Neuronal stem cell (in vitro differentiated cells): ENCODE measurements at regions not wholly inside any gene's neighbourhood (a gene's known extent, or its start where the extent isn't known, plus 50 kb on each side); places are given as distances from the start of the nearest gene placed in this dataset.

Experiments
- DNase-seq: peaks from one replicate; pipeline ENCODE4 v3.0.0-alpha.2; 2013; ENCODE audit warnings: low spot score
- H2AFZ ChIP-seq: one replicate; pipeline ENCODE4 v1.6.1; 2013; ENCODE audit warnings: mild to moderate bottlenecking, low read length, inconsistent platforms
- H2AK5ac ChIP-seq: 2 replicates; pipeline ENCODE4 v1.6.1; 2013; ENCODE audit warnings: low read depth, mild to moderate bottlenecking, inconsistent platforms, low read length, moderate library complexity, mixed read lengths
- H2BK120ac ChIP-seq: 2 replicates; pipeline ENCODE4 v1.6.1; 2013; ENCODE audit warnings: low read depth, mild to moderate bottlenecking, inconsistent platforms, low read length, moderate library complexity, mixed read lengths
- H2BK12ac ChIP-seq: one replicate; pipeline ENCODE4 v1.6.1; 2013; ENCODE audit warnings: low read length, inconsistent platforms
- H2BK15ac ChIP-seq: 2 replicates; pipeline ENCODE4 v1.6.1; 2013; ENCODE audit warnings: mild to moderate bottlenecking, low read length, inconsistent platforms, mixed read lengths
- H2BK5ac ChIP-seq: one replicate; pipeline ENCODE4 v1.6.1; 2013; ENCODE audit warnings: inconsistent platforms, mild to moderate bottlenecking, low read length, moderate library complexity
- H3K14ac ChIP-seq: one replicate; pipeline ENCODE4 v1.6.1; 2013; ENCODE audit warnings: low read length, inconsistent platforms
- H3K18ac ChIP-seq: 2 replicates; pipeline ENCODE4 v1.6.1; 2013; ENCODE audit warnings: low read length, inconsistent platforms
- H3K23ac ChIP-seq: 2 replicates; pipeline ENCODE4 v1.6.1; 2013; ENCODE audit warnings: low read depth, mild to moderate bottlenecking, mixed read lengths, low read length, inconsistent platforms; ENCODE audit not compliant: poor library complexity
- H3K27ac ChIP-seq: replicated peaks from 3 replicates; pipeline ENCODE4 v1.5.1; 2013; ENCODE audit warnings: low read length, inconsistent platforms
- H3K27me3 ChIP-seq, 3 experiments: 2 replicates each; pipeline ENCODE4 v1.6.1; 2013; ENCODE audit warnings: low read length in 3 of 3, mild to moderate bottlenecking in 2 of 3, inconsistent platforms in 1 of 3, low read depth in 1 of 3, mixed read lengths in 1 of 3, moderate library complexity in 1 of 3; ENCODE audit not compliant: control insufficient read depth in 3 of 3, insufficient read depth in 3 of 3
- H3K36me3 ChIP-seq, 2 donors: replicated peaks in 1 of 2; 2 replicates each; pipeline ENCODE4 v1.6.1; 2013; ENCODE audit warnings: low read length in 2 of 2; ENCODE audit not compliant: control insufficient read depth in 2 of 2, insufficient read depth in 2 of 2
- H3K4ac ChIP-seq: 2 replicates; pipeline ENCODE4 v1.6.1; 2013; ENCODE audit warnings: inconsistent platforms, mild to moderate bottlenecking, low read length, moderate library complexity
- H3K4me1 ChIP-seq, 2 donors: 1 replicate in 1 of 2; 2 replicates in 1 of 2; pipeline ENCODE4 v1.6.1; 2013; ENCODE audit warnings: low read length in 2 of 2, low read depth in 1 of 2; ENCODE audit not compliant: control insufficient read depth in 2 of 2, insufficient read depth in 1 of 2
- H3K4me2 ChIP-seq: one replicate; pipeline ENCODE4 v1.6.1; 2013; ENCODE audit warnings: mild to moderate bottlenecking, low read length, inconsistent platforms; ENCODE audit not compliant: insufficient read depth, poor library complexity, severe bottlenecking
- H3K4me3 ChIP-seq, 2 donors: 2 replicates each; pipeline ENCODE4 v1.5.1; 2013; ENCODE audit warnings: low read length in 2 of 2, mild to moderate bottlenecking in 2 of 2, inconsistent platforms in 1 of 2, moderate library complexity in 1 of 2
- H3K79me1 ChIP-seq: one replicate; pipeline ENCODE4 v1.6.1; 2013; ENCODE audit warnings: low read depth, mild to moderate bottlenecking, inconsistent platforms, low read length, moderate library complexity
- H3K9ac ChIP-seq: one replicate; pipeline ENCODE4 v1.6.1; 2013; ENCODE audit warnings: mild to moderate bottlenecking, low read depth, low read length, inconsistent platforms; ENCODE audit not compliant: poor library complexity
- H3K9me3 ChIP-seq, 2 donors: replicated peaks in 1 of 2; 2 replicates each; pipeline versions ENCODE3 to v1.6.1; 2013; ENCODE audit warnings: low read length in 2 of 2, mild to moderate bottlenecking in 2 of 2, inconsistent platforms in 1 of 2, low read depth in 1 of 2, mixed read lengths in 1 of 2, moderate library complexity in 1 of 2; ENCODE audit not compliant: control insufficient read depth in 2 of 2, insufficient read depth in 1 of 2
- H4K8ac ChIP-seq: one replicate; pipeline ENCODE4 v1.6.1; 2013; ENCODE audit warnings: low read depth, mild to moderate bottlenecking, inconsistent platforms, low read length, moderate library complexity
- H4K91ac ChIP-seq: one replicate; pipeline ENCODE4 v1.6.1; 2013; ENCODE audit warnings: low read length, low read depth, mild to moderate bottlenecking, inconsistent platforms; ENCODE audit not compliant: poor library complexity
- WGBS, 2 donors: extraction: QIAGEN DNeasy Blood & Tissue Kit; methylation state at CpG; one replicate each; pipeline ENCODE4 v1.1.7; 2013; ENCODE audit warnings: missing lambda C conversion rate in 2 of 2, mixed read lengths in 1 of 2; ENCODE audit not compliant: insufficient read length in 2 of 2, insufficient replicate concordance in 1 of 2; ENCODE audit errors: extremely low coverage in 2 of 2; 5-methylcytosine and 5-hydroxymethylcytosine counted together

DNA sequence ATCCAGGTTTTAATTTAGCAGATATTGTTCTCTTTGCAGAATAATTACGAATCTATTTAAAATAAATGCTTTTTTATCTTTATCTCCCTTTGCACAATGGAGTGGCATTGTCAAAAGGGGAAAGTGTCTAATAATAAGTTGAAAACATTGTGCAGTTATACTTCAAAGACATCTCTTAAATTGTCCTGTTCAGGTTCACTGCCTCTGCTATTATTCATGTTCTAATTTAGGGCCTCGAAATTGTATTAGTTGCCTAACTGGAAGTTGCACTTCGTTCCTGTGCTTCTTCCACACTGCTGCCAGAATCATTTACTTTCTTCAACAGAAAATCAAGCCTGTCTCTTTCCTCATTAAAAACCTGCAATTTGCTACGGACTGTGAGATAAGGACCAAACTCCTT lies 150.5 kb upstream of the SPRY1 start:
- Histone ChIP-seq H2BK15ac (no peak overlapping the region), H3K9me3 (no peaks in the 10 kb centered on the region), H3K36me3 (no peaks in the 10 kb centered on the region), H2BK120ac (no peak overlapping the region), H3K27me3 (no peaks in the 10 kb centered on the region), H3K4me2 (no peak overlapping the region), H2AFZ (no peak overlapping the region), H2BK5ac (no peak overlapping the region), H3K14ac (no peak overlapping the region), H3K4me1 (peaks cover 0 to 9% of the 10 kb centered on the region in 2 donors), H3K23ac (no peak overlapping the region), H3K4me3 (no peak overlapping the region), H3K4ac (no peak overlapping the region), H2AK5ac (no peak overlapping the region), H3K27ac (no peak overlapping the region), H3K9ac (no peak overlapping the region), H3K79me1 (no peaks in the 10 kb centered on the region), H4K8ac (no peak overlapping the region), H2BK12ac (no peak overlapping the region), H4K91ac (no peak overlapping the region), H3K18ac (no peak overlapping the region)
- DNase-seq = no peak
- no CpG with 5 or more reads among the region's 4 CpGs for WGBS, 2 donors

DNA sequence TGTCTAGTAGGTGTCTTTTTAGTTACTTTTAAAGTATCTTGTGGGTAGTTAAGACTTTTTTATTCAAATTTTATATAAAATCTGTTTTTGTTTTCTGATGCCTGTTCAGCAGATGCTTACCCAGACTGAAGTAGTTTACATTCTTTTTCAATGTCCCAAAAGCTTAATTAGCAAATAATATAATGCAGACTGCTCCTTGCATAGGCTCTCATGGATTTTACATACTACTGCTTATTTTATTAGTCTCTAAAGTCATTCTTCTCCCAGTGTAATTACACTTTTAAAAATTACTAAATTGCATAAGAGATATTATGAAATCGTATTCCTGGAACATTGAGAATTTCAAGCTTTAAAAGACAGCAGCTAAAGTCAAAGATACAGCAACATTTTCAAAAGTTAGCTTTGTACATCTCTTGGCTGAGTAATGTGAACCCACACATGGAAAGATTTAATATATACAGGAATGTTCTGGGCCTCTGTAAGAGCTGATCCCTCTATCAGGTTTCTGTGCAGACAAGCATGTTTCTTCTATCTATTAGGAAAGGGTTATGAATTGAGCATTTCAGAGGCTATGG lies 148.4 kb upstream of the SPRY1 start:
- DNase-seq = no peak
- H2AK5ac ChIP-seq = no peak overlapping the region
- no peaks in the 10 kb centered on the region for H3K9me3 ChIP-seq
- H3K36me3 ChIP-seq = no peaks in the 10 kb centered on the region
- no peak overlapping the region for H4K8ac ChIP-seq
- no peaks in the 10 kb centered on the region for H3K79me1 ChIP-seq
- no peak overlapping the region for H2BK15ac ChIP-seq
- H3K18ac ChIP-seq = no peak overlapping the region
- H3K27ac ChIP-seq = no peak overlapping the region
- no peak overlapping the region for H2BK120ac ChIP-seq
- H3K4me3 ChIP-seq = no peak overlapping the region
- H3K4ac ChIP-seq = no peak overlapping the region
- H2AFZ ChIP-seq = no peak overlapping the region
- H2BK12ac ChIP-seq = no peak overlapping the region
- no CpG with 5 or more reads among the region's 1 CpG for WGBS, 2 donors
- H3K4me2 ChIP-seq = no peak overlapping the region
- H3K23ac ChIP-seq = no peak overlapping the region
- no peaks in the 10 kb centered on the region for H3K27me3 ChIP-seq
- no peak overlapping the region for H3K9ac ChIP-seq
- H3K14ac ChIP-seq = no peak overlapping the region
- no peak overlapping the region for H4K91ac ChIP-seq
- H3K4me1 ChIP-seq = peaks cover 0 to 9% of the 10 kb centered on the region in 2 donors
- H2BK5ac ChIP-seq = no peak overlapping the region

DNA sequence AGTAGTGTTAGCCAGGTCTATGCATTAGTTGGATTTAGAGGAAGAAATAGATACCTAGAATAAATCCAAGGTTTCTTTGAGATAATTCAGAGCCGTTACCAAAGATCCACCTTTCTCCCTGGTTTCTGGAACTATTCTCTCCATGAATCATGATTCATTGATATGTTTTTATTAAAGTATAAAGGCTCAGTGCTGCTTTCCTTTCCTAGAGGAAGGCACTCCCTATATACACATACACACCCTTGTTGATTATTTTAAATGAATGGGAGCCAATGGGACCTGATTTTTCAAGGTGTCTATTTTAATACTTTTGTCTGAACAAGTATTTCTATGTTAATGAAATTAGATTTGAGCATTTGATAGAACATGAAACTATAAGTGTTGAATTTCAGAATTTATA lies 146.8 kb upstream of the SPRY1 start:
- no peak overlapping the region for H3K27ac ChIP-seq
- H3K27me3 ChIP-seq = no peaks in the 10 kb centered on the region
- H4K91ac ChIP-seq = no peak overlapping the region
- H3K9ac ChIP-seq = no peak overlapping the region
- no peaks in the 10 kb centered on the region for H3K36me3 ChIP-seq
- H2AK5ac ChIP-seq = no peak overlapping the region
- H2BK15ac ChIP-seq = no peak overlapping the region
- no peak overlapping the region for H2AFZ ChIP-seq
- H3K9me3 ChIP-seq = no peaks in the 10 kb centered on the region
- no peak overlapping the region for H3K4me2 ChIP-seq
- H3K18ac ChIP-seq = no peak overlapping the region
- no peak overlapping the region for H4K8ac ChIP-seq
- H2BK5ac ChIP-seq = no peak overlapping the region
- no peak overlapping the region for H3K4ac ChIP-seq
- H3K23ac ChIP-seq = no peak overlapping the region
- WGBS, 2 donors = no CpG with 5 or more reads among the region's 1 CpG
- no peaks in the 10 kb centered on the region for H3K79me1 ChIP-seq
- H3K4me1 ChIP-seq = peaks cover 0 to 9% of the 10 kb centered on the region in 2 donors
- H3K4me3 ChIP-seq = no peak overlapping the region
- no peak for DNase-seq
- H3K14ac ChIP-seq = no peak overlapping the region
- no peak overlapping the region for H2BK12ac ChIP-seq
- H2BK120ac ChIP-seq = no peak overlapping the region

DNA sequence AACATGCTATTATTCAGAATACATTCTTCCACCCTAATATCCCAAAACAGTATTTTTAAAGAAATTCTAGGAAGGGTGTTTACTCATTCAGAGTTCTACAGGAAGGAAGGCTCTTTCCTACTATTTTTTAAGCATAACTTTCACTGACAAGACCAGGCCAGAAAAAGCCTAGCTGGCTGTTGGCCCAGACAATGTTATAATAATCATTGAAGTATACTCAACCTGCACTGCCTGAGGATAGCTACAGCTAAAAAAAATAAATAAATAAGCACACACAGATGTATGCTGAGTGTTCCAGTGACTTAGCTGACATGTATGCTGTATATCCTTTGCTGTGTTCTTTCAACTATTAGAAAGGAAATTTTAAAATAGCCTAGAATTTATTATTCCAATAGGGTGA lies 145.8 kb upstream of the SPRY1 start:
- H2AK5ac ChIP-seq = no peak overlapping the region
- H3K4me1 ChIP-seq = peaks cover 0 to 7% of the 10 kb centered on the region in 2 donors
- H3K14ac ChIP-seq = no peak overlapping the region
- H3K4me3 ChIP-seq = no peak overlapping the region
- H3K23ac ChIP-seq = no peak overlapping the region
- H4K8ac ChIP-seq = no peak overlapping the region
- H3K9ac ChIP-seq = no peak overlapping the region
- H2BK12ac ChIP-seq = no peak overlapping the region
- no peaks in the 10 kb centered on the region for H3K79me1 ChIP-seq
- H3K4ac ChIP-seq = no peak overlapping the region
- H3K9me3 ChIP-seq = no peaks in the 10 kb centered on the region
- no peak overlapping the region for H2AFZ ChIP-seq
- H4K91ac ChIP-seq = no peak overlapping the region
- H2BK5ac ChIP-seq = no peak overlapping the region
- no peak overlapping the region for H2BK120ac ChIP-seq
- H3K27ac ChIP-seq = no peak overlapping the region
- H3K4me2 ChIP-seq = no peak overlapping the region
- H3K36me3 ChIP-seq = peaks cover 0 to under 1% of the 10 kb centered on the region in 2 donors
- H3K27me3 ChIP-seq = no peaks in the 10 kb centered on the region
- no peak overlapping the region for H2BK15ac ChIP-seq
- DNase-seq = no peak
- H3K18ac ChIP-seq = no peak overlapping the region
